ENCODE measurements at regions not wholly inside any gene's neighbourhood (a gene's known extent, or its start where the extent isn't known, plus 50 kb on each side); places are given as distances from the start of the nearest gene placed in this dataset.

- no peak for TF ChIP-seq CTCF (IDR thresholded peaks at IDR 0.05)
- no peak for TF ChIP-seq POLR2A (IDR thresholded peaks at IDR 0.05)
Observed at GRCh38 chr3:24714436-24714835, 219.8 kb upstream of the THRB start.

Measured in right lobe of liver (tissue), 4 donors.